Retinal pigment epithelial cell (primary cell): ENCODE measurements at regions not wholly inside any gene's neighbourhood (a gene's known extent, or its start where the extent isn't known, plus 50 kb on each side); places are given as distances from the start of the nearest gene placed in this dataset.

Experiments
- DNase-seq: peaks from one replicate; pipeline ENCODE4 v3.0.0-alpha.2; 2010; ENCODE audit warnings: low read depth
- H3K4me3 ChIP-seq: 2 replicates; pipeline ENCODE4 v1.5.1; 2011; ENCODE audit warnings: mild to moderate bottlenecking, low read length, control low read depth, moderate library complexity
- TF ChIP-seq, protein P1 (sequence below): conservative IDR thresholded peaks from 2 replicates; pipeline ENCODE4 v1.5.1; 2011; ENCODE audit warnings: low read depth, low read length, control low read depth, inconsistent platforms

- no peak for DNase-seq
- no peak overlapping the region for H3K4me3 ChIP-seq
- TF ChIP-seq, protein P1, sequence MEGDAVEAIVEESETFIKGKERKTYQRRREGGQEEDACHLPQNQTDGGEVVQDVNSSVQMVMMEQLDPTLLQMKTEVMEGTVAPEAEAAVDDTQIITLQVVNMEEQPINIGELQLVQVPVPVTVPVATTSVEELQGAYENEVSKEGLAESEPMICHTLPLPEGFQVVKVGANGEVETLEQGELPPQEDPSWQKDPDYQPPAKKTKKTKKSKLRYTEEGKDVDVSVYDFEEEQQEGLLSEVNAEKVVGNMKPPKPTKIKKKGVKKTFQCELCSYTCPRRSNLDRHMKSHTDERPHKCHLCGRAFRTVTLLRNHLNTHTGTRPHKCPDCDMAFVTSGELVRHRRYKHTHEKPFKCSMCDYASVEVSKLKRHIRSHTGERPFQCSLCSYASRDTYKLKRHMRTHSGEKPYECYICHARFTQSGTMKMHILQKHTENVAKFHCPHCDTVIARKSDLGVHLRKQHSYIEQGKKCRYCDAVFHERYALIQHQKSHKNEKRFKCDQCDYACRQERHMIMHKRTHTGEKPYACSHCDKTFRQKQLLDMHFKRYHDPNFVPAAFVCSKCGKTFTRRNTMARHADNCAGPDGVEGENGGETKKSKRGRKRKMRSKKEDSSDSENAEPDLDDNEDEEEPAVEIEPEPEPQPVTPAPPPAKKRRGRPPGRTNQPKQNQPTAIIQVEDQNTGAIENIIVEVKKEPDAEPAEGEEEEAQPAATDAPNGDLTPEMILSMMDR: no peak
Observed at GRCh38 chr2:105522645-105523044, 123.8 kb upstream of the FHL2 start.

GRCh38 chr2:105521616-105522015 is 122.8 kb upstream of the FHL2 start:
- no peak for DNase-seq
- TF ChIP-seq, protein P1: no peak
- no peak overlapping the region for H3K4me3 ChIP-seq

GRCh38 chr2:105521176-105521575 is 122.3 kb upstream of the FHL2 start:
- H3K4me3 ChIP-seq: no peak overlapping the region
- no peak for DNase-seq
- TF ChIP-seq, protein P1: peak; percentile 34

DNA sequence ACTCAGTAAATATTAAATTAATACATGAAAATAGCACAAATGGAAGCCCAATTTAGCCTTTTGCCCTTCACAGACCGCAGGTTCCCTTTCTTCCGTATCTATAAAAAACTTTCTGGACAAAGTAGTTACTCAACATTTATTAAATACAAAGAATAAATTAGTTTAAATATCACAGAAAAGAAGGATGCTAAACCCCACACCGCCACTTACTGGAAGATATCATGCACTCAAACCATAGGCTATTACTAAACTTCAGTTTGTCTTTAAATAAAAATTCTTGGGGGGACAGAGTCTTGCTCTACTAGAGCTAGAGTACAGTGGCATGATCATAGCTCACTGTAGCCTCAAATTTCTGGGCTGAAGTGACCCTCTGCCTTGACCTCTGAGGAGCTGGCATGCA is 120.7 kb upstream of the FHL2 start:
- H3K4me3 ChIP-seq: no peak overlapping the region
- TF ChIP-seq, protein P1: no peak
- no peak for DNase-seq

DNA sequence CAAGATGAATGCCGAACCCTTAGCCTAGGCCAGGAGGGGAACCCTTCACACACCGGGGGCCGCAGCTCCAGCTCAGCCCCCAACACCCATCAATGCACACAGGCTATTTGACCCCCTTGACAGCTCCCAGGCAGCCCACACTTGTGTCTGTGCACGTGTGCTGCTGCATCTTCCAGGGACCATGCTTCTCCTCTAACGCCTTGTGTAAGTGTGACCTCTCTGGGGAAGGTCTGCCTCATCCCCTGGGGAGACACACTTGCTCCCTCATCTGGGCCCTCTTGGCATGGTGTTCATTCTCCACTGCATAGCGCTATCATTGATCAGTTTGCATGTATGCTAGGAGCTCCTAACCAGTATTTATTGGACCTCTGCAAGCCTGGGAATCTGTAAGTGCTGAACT is 120.0 kb upstream of the FHL2 start:
- TF ChIP-seq, protein P1: no peak
- DNase-seq: no peak
- H3K4me3 ChIP-seq: no peak overlapping the region

- TF ChIP-seq, protein P1: no peak
- no peak overlapping the region for H3K4me3 ChIP-seq
- peak; percentile 14 for DNase-seq
Observed at GRCh38 chr2:105517814-105518705, 119.2 kb upstream of the FHL2 start.

GRCh38 chr2:105515581-105516415 is 116.9 kb upstream of the FHL2 start:
- no peak for DNase-seq
- TF ChIP-seq, protein P1: no peak
- no peak overlapping the region for H3K4me3 ChIP-seq
